RWPE2 (cell line): ENCODE measurements at regions not wholly inside any gene's neighbourhood (a gene's known extent, or its start where the extent isn't known, plus 50 kb on each side); places are given as distances from the start of the nearest gene placed in this dataset.

ENCODE experiments used
- ATAC-seq: fragments of 200-7000 bp; cut with Tn5 transposase; 3 replicates; pipeline ENCODE4 v1.9.1; 2021; ENCODE audit warnings: low read depth
- DNase-seq: peaks from one replicate; pipeline ENCODE4 v3.0.0-alpha.2; 2020; ENCODE audit warnings: low spot score
- H3K27ac ChIP-seq: fragments of 450-650 bp; 2 replicates; pipeline ENCODE4 v1.5.1; 2017; ENCODE audit warnings: mild to moderate bottlenecking; ENCODE audit not compliant: poor library complexity, severe bottlenecking
- H3K27me3 ChIP-seq: fragments of 250-450 bp; sonication (Bioruptor Pico); 2 replicates; pipeline ENCODE4 v1.5.1; 2021; ENCODE audit warnings: mild to moderate bottlenecking, moderate library complexity; ENCODE audit not compliant: insufficient read depth, poor library complexity, severe bottlenecking
- H3K36me3 ChIP-seq: fragments of 250-450 bp; sonication (Bioruptor Pico); 2 replicates; pipeline ENCODE4 v1.5.1; 2020; ENCODE audit warnings: low read depth, mild to moderate bottlenecking, moderate library complexity
- H3K4me1 ChIP-seq: fragments of 250-450 bp; sonication (Bioruptor Pico); 2 replicates; pipeline ENCODE4 v1.5.1; 2021; ENCODE audit warnings: mild to moderate bottlenecking, moderate library complexity; ENCODE audit not compliant: insufficient read depth, poor library complexity, severe bottlenecking
- H3K4me3 ChIP-seq: fragments of 250-450 bp; sonication (Bioruptor Pico); 2 replicates; pipeline ENCODE4 v1.5.1; 2021; ENCODE audit warnings: mild to moderate bottlenecking, moderate library complexity; ENCODE audit not compliant: severe bottlenecking
- H3K9me3 ChIP-seq: fragments of 250-450 bp; sonication (Bioruptor Pico); 2 replicates; pipeline ENCODE4 v1.5.1; 2021; ENCODE audit warnings: mild to moderate bottlenecking, moderate library complexity; ENCODE audit not compliant: severe bottlenecking
- TF ChIP-seq, protein P1 (sequence below): fragments of 450-650 bp; IDR thresholded peaks from one replicate; pipeline ENCODE4 v1.5.1; 2017; ENCODE audit warnings: mild to moderate bottlenecking, moderate library complexity; ENCODE audit not compliant: poor library complexity, severe bottlenecking

DNA sequence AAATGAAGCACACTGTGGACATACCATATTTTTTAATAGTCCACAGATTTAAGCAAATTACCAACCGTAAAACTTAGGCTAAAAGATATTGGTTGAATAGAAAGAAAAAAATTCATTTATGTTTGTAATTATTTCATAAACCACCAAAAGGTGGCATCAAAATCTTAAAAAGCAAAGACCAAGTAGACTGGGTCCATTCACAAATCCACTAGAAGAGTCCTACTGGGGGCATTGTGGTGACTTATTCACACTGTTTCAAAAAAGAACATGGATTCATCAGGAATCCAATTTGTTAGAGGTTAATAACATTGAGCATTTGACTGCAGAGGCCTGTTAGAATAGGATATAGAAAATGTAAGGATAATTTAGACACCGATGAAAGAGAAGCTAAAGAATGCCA is 194.9 kb upstream of the KYNU start:
- Histone ChIP-seq H3K9me3 (no peaks in the 10 kb centered on the region), H3K27me3 (no peaks in the 10 kb centered on the region), H3K4me3 (no peak overlapping the region), H3K4me1 (no peaks in the 10 kb centered on the region), H3K27ac (no peak overlapping the region), H3K36me3 (no peaks in the 10 kb centered on the region)
- DNase-seq = no peak
- no peak for ATAC-seq
- TF ChIP-seq, protein P1, sequence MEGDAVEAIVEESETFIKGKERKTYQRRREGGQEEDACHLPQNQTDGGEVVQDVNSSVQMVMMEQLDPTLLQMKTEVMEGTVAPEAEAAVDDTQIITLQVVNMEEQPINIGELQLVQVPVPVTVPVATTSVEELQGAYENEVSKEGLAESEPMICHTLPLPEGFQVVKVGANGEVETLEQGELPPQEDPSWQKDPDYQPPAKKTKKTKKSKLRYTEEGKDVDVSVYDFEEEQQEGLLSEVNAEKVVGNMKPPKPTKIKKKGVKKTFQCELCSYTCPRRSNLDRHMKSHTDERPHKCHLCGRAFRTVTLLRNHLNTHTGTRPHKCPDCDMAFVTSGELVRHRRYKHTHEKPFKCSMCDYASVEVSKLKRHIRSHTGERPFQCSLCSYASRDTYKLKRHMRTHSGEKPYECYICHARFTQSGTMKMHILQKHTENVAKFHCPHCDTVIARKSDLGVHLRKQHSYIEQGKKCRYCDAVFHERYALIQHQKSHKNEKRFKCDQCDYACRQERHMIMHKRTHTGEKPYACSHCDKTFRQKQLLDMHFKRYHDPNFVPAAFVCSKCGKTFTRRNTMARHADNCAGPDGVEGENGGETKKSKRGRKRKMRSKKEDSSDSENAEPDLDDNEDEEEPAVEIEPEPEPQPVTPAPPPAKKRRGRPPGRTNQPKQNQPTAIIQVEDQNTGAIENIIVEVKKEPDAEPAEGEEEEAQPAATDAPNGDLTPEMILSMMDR = peak; percentile 60

DNA sequence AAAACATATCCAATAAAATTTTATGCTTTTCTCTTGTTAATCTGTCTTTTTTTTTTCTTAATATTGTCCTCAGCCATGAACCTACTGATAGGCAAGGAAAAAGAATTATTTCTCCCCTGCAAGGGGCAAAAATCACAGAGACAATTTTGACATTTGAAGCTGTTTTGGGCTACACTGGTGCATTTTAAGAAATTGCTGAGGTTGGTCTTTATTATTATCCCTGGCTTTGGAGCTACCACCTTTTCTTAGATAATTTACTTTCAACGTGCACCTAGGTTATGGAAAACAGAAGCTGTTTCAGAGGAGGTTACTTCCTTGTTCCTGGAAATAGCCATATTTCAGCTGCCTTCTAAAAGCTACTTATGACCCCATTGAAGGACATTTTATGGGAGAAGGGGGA is 195.5 kb upstream of the KYNU start:
- TF ChIP-seq, protein P1 = no peak
- Histone ChIP-seq H3K9me3 (no peaks in the 10 kb centered on the region), H3K27ac (no peak overlapping the region), H3K27me3 (no peaks in the 10 kb centered on the region), H3K36me3 (no peaks in the 10 kb centered on the region), H3K4me3 (no peak overlapping the region), H3K4me1 (no peaks in the 10 kb centered on the region)
- DNase-seq (no peak), ATAC-seq (no peak)

DNA sequence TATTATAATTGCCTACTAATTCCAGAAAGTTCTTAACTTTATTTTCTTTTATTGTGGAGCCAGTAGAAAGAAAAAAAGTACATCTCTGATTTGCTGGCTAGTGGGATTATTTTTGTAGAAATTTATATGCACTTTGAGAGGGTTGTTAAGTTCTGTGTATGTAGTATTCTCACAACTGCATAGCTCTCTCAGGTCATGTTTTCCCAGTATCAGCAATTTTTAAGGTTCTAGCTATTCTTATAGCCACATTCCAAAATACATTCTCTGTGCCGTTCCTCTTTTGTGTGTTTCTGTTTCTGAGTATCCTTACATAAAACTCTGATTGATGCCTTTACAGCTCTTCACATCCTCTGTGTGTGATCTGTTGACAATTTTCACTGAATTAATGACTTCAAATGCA is 199.3 kb upstream of the KYNU start:
- Histone ChIP-seq H3K27me3 (no peaks in the 10 kb centered on the region), H3K4me3 (no peak overlapping the region), H3K4me1 (no peaks in the 10 kb centered on the region), H3K36me3 (no peaks in the 10 kb centered on the region), H3K9me3 (no peaks in the 10 kb centered on the region), H3K27ac (no peak overlapping the region)
- TF ChIP-seq, protein P1 = no peak
- DNase-seq (no peak), ATAC-seq (no peak)

DNA sequence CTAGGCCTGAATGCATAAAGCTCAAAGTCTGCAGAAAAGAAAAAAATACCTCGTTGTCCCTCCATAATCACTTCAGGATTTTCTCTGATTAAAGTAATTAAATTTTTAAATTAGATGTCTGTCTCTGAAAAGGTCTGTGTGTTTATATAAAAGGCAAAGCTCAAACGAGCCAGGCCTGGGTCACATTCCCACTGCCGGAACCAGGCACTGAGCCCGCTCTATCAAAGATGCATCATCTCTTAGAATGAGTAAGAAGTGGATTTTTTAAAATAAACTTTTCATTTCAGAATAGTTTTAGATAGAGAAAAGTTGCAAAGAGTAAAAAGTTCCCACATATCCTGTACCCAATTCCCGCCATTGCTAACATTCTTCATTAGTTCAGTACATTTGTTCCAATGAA is 202.1 kb upstream of the KYNU start:
- Histone ChIP-seq H3K9me3 (no peaks in the 10 kb centered on the region), H3K27me3 (no peaks in the 10 kb centered on the region), H3K4me1 (no peaks in the 10 kb centered on the region), H3K36me3 (no peaks in the 10 kb centered on the region), H3K4me3 (no peak overlapping the region), H3K27ac (no peak overlapping the region)
- ATAC-seq = no peak
- DNase-seq = no peak
- TF ChIP-seq, protein P1 = no peak

DNA sequence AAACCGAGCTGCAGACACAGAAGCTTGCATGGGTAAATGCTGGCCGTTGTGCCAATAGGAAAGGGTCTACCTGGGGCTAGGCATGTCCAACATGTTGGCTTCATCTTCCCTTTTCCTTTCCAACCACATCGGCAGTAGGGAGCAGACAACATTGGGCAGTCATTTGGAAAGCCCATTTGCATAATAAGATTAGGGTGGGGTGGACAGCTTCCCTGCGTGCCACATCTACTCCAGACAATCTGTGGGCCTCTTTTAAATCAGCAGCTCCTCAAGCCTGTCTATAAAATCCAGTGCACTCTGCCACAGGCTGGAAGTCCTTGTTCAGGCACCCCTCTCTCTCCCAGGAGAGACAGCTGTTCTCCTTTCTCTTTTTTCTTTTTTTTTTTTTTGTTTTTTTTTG is 203.6 kb upstream of the KYNU start:
- Histone ChIP-seq H3K27ac (no peak overlapping the region), H3K4me1 (no peaks in the 10 kb centered on the region), H3K36me3 (no peaks in the 10 kb centered on the region), H3K9me3 (no peaks in the 10 kb centered on the region), H3K27me3 (no peaks in the 10 kb centered on the region), H3K4me3 (no peak overlapping the region)
- ATAC-seq (no peak), DNase-seq (no peak)
- TF ChIP-seq, protein P1 = no peak
